ENCODE measurements at regions not wholly inside any gene's neighbourhood (a gene's known extent, or its start where the extent isn't known, plus 50 kb on each side); places are given as distances from the start of the nearest gene placed in this dataset.

GRCh38 chr12:46450279-46450748, 77.7 kb upstream of the SLC38A2 start:
- TF ChIP-seq ZNF232 (CRISPR knock-in tag; IDR thresholded peaks at IDR 0.05): no peak
- no peak for TF ChIP-seq MLX (CRISPR knock-in tag; IDR thresholded peaks at IDR 0.05)
- no peak for TF ChIP-seq CTCF (IDR thresholded peaks at IDR 0.05)
- TF ChIP-seq, protein P1, sequence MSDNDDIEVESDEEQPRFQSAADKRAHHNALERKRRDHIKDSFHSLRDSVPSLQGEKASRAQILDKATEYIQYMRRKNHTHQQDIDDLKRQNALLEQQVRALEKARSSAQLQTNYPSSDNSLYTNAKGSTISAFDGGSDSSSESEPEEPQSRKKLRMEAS (CRISPR knock-in tag; IDR thresholded peaks at IDR 0.05): no peak
- no peak for TF ChIP-seq RELA (CRISPR knock-in tag; IDR thresholded peaks at IDR 0.05; ENCODE audit: borderline replicate concordance)
- TF ChIP-seq, protein P2, sequence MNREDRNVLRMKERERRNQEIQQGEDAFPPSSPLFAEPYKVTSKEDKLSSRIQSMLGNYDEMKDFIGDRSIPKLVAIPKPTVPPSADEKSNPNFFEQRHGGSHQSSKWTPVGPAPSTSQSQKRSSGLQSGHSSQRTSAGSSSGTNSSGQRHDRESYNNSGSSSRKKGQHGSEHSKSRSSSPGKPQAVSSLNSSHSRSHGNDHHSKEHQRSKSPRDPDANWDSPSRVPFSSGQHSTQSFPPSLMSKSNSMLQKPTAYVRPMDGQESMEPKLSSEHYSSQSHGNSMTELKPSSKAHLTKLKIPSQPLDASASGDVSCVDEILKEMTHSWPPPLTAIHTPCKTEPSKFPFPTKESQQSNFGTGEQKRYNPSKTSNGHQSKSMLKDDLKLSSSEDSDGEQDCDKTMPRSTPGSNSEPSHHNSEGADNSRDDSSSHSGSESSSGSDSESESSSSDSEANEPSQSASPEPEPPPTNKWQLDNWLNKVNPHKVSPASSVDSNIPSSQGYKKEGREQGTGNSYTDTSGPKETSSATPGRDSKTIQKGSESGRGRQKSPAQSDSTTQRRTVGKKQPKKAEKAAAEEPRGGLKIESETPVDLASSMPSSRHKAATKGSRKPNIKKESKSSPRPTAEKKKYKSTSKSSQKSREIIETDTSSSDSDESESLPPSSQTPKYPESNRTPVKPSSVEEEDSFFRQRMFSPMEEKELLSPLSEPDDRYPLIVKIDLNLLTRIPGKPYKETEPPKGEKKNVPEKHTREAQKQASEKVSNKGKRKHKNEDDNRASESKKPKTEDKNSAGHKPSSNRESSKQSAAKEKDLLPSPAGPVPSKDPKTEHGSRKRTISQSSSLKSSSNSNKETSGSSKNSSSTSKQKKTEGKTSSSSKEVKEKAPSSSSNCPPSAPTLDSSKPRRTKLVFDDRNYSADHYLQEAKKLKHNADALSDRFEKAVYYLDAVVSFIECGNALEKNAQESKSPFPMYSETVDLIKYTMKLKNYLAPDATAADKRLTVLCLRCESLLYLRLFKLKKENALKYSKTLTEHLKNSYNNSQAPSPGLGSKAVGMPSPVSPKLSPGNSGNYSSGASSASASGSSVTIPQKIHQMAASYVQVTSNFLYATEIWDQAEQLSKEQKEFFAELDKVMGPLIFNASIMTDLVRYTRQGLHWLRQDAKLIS (CRISPR knock-in tag; IDR thresholded peaks at IDR 0.05; ENCODE audit: borderline replicate concordance): no peak
- no peak for TF ChIP-seq NR2C2 (CRISPR knock-in tag; IDR thresholded peaks at IDR 0.05)
- TF ChIP-seq, protein P3, sequence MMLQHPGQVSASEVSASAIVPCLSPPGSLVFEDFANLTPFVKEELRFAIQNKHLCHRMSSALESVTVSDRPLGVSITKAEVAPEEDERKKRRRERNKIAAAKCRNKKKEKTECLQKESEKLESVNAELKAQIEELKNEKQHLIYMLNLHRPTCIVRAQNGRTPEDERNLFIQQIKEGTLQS (CRISPR knock-in tag; conservative IDR thresholded peaks at IDR 0.05): no peak
- TF ChIP-seq FOXJ3 (CRISPR knock-in tag; IDR thresholded peaks at IDR 0.05; ENCODE audit: borderline replicate concordance): no peak

Data from WTC11 (cell line).